Activated naive CD8-positive, alpha-beta T cell (primary cell): ENCODE measurements at regions not wholly inside any gene's neighbourhood (a gene's known extent, or its start where the extent isn't known, plus 50 kb on each side); places are given as distances from the start of the nearest gene placed in this dataset.
"Not testable (repeated sequence)": the region's sequence is repeated elsewhere in the genome, so short reads cannot be mapped to it uniquely, and the experiment has no call there.

Experiments used
- H3K27ac Mint-ChIP-seq: one replicate; pipeline ENCODE4 v1.8.0; 2021; ENCODE audit warnings: mixed read lengths
- H3K27me3 Mint-ChIP-seq: one replicate; pipeline ENCODE4 v1.8.0; 2021; ENCODE audit warnings: mixed read lengths
- H3K36me3 Mint-ChIP-seq: one replicate; pipeline ENCODE4 v1.8.0; 2021; ENCODE audit warnings: mixed read lengths
- H3K4me1 Mint-ChIP-seq: one replicate; pipeline ENCODE4 v1.8.0; 2021; ENCODE audit warnings: low read depth, mixed read lengths
- H3K4me3 Mint-ChIP-seq: one replicate; pipeline ENCODE4 v1.8.0; 2021; ENCODE audit warnings: mild to moderate bottlenecking, mixed read lengths
- H3K9me3 Mint-ChIP-seq: one replicate; pipeline ENCODE4 v1.8.0; 2021; ENCODE audit warnings: low read depth, mixed read lengths

- Mint-ChIP-seq H3K9me3 (no peaks in the 10 kb centered on the region), H3K4me3 (no peak overlapping the region), H3K27ac (no peak overlapping the region), H3K4me1 (no peaks in the 10 kb centered on the region), H3K27me3 (peaks cover 24% of the 10 kb centered on the region), H3K36me3 (no peaks in the 10 kb centered on the region)
These were observed 89.9 kb upstream of the DCN start for GRCh38 chr12:91272461-91273063.

GRCh38 chr12:91271185-91271584 lies 88.6 kb upstream of the DCN start:
- H3K4me1 Mint-ChIP-seq: no peaks in the 10 kb centered on the region

GRCh38 chr12:91267039-91267438 lies 84.4 kb upstream of the DCN start:
- Mint-ChIP-seq H3K4me3 (no peak overlapping the region), H3K9me3 (no peaks in the 10 kb centered on the region), H3K27me3 (peaks cover 10% of the 10 kb centered on the region), H3K36me3 (no peaks in the 10 kb centered on the region), H3K27ac (no peak overlapping the region), H3K4me1 (no peaks in the 10 kb centered on the region)

More at GRCh38 chr12:91271185-91271584, 88.6 kb upstream of the DCN start:
- H3K27me3 Mint-ChIP-seq: peaks cover 21% of the 10 kb centered on the region
- no peaks in the 10 kb centered on the region for H3K9me3 Mint-ChIP-seq
- H3K36me3 Mint-ChIP-seq: no peaks in the 10 kb centered on the region
- H3K27ac Mint-ChIP-seq: no peak overlapping the region
- no peak overlapping the region for H3K4me3 Mint-ChIP-seq

GRCh38 chr12:91264178-91264577 lies 81.6 kb upstream of the DCN start:
- no peak overlapping the region for H3K4me3 Mint-ChIP-seq
- H3K36me3 Mint-ChIP-seq: no peaks in the 10 kb centered on the region
- peaks cover 3% of the 10 kb centered on the region for H3K9me3 Mint-ChIP-seq
- H3K4me1 Mint-ChIP-seq: no peaks in the 10 kb centered on the region
- H3K27ac Mint-ChIP-seq: no peak overlapping the region
- peaks cover 7% of the 10 kb centered on the region for H3K27me3 Mint-ChIP-seq

- H3K4me3 Mint-ChIP-seq: no peak overlapping the region
- no peaks in the 10 kb centered on the region for H3K4me1 Mint-ChIP-seq
- H3K36me3 Mint-ChIP-seq: no peaks in the 10 kb centered on the region
- peaks cover 2% of the 10 kb centered on the region for H3K27me3 Mint-ChIP-seq
- peaks cover 3% of the 10 kb centered on the region for H3K9me3 Mint-ChIP-seq
- no peak overlapping the region for H3K27ac Mint-ChIP-seq
These were observed 79.4 kb upstream of the DCN start for GRCh38 chr12:91261820-91262676.

- Mint-ChIP-seq H3K36me3 (no peaks in the 10 kb centered on the region), H3K27ac (no peak overlapping the region), H3K9me3 (peaks cover 3% of the 10 kb centered on the region), H3K4me3 (no peak overlapping the region), H3K27me3 (peaks cover 5% of the 10 kb centered on the region), H3K4me1 (no peaks in the 10 kb centered on the region)
These were observed 73.8 kb upstream of the DCN start for GRCh38 chr12:91256411-91256810.

- no peak overlapping the region for H3K27ac Mint-ChIP-seq
- no peaks in the 10 kb centered on the region for H3K36me3 Mint-ChIP-seq
- no peak overlapping the region for H3K4me3 Mint-ChIP-seq
- peaks cover 4% of the 10 kb centered on the region for H3K9me3 Mint-ChIP-seq
- peaks cover 6% of the 10 kb centered on the region for H3K27me3 Mint-ChIP-seq
- no peaks in the 10 kb centered on the region for H3K4me1 Mint-ChIP-seq
These were observed 69.7 kb upstream of the DCN start for GRCh38 chr12:91252341-91252740.

- Mint-ChIP-seq H3K4me3 (no peak overlapping the region), H3K9me3 (peaks cover 4% of the 10 kb centered on the region), H3K27me3 (peaks cover 6% of the 10 kb centered on the region), H3K27ac (no peak overlapping the region), H3K4me1 (no peaks in the 10 kb centered on the region), H3K36me3 (no peaks in the 10 kb centered on the region)
These were observed 67.7 kb upstream of the DCN start for GRCh38 chr12:91250273-91250665.

GRCh38 chr12:91249518-91250272 lies 67.1 kb upstream of the DCN start:
- Mint-ChIP-seq H3K9me3 (peaks cover 4% of the 10 kb centered on the region), H3K4me3 (no peak overlapping the region), H3K27ac (no peak overlapping the region), H3K36me3 (no peaks in the 10 kb centered on the region), H3K27me3 (peaks cover 6% of the 10 kb centered on the region), H3K4me1 (no peaks in the 10 kb centered on the region)

GRCh38 chr12:91249054-91249453 lies 66.4 kb upstream of the DCN start:
- Mint-ChIP-seq H3K27me3 (peaks cover 3% of the 10 kb centered on the region), H3K4me3 (no peak overlapping the region), H3K9me3 (peaks cover 5% of the 10 kb centered on the region), H3K27ac (no peak overlapping the region), H3K36me3 (no peaks in the 10 kb centered on the region), H3K4me1 (no peaks in the 10 kb centered on the region)

- H3K9me3 Mint-ChIP-seq, H3K27me3 Mint-ChIP-seq, H3K36me3 Mint-ChIP-seq, H3K4me1 Mint-ChIP-seq, H3K4me3 Mint-ChIP-seq, H3K27ac Mint-ChIP-seq: not testable (repeated sequence)
These were observed 60.6 kb upstream of the DCN start for GRCh38 chr12:91243177-91243576.

- Mint-ChIP-seq H3K27ac (no peak overlapping the region), H3K27me3 (peaks cover 7% of the 10 kb centered on the region), H3K9me3 (peaks cover 6% of the 10 kb centered on the region), H3K36me3 (no peaks in the 10 kb centered on the region), H3K4me1 (no peaks in the 10 kb centered on the region), H3K4me3 (no peak overlapping the region)
These were observed 59.1 kb upstream of the DCN start for GRCh38 chr12:91241756-91242155.

- Mint-ChIP-seq H3K9me3 (peaks cover 6% of the 10 kb centered on the region), H3K27me3 (peaks cover 7% of the 10 kb centered on the region), H3K27ac (no peak overlapping the region), H3K4me3 (no peak overlapping the region), H3K4me1 (no peaks in the 10 kb centered on the region), H3K36me3 (no peaks in the 10 kb centered on the region)
These were observed 57.9 kb upstream of the DCN start for GRCh38 chr12:91240386-91241095.

- peaks cover 6% of the 10 kb centered on the region for H3K9me3 Mint-ChIP-seq
- H3K36me3 Mint-ChIP-seq: no peaks in the 10 kb centered on the region
- peaks cover 7% of the 10 kb centered on the region for H3K27me3 Mint-ChIP-seq
- no peaks in the 10 kb centered on the region for H3K4me1 Mint-ChIP-seq
- no peak overlapping the region for H3K27ac Mint-ChIP-seq
- H3K4me3 Mint-ChIP-seq: no peak overlapping the region
These were observed 56.9 kb upstream of the DCN start for GRCh38 chr12:91239481-91239880.
